HAP-1 (cell line): ENCODE measurements at regions not wholly inside any gene's neighbourhood (a gene's known extent, or its start where the extent isn't known, plus 50 kb on each side); places are given as distances from the start of the nearest gene placed in this dataset.
"Not testable (repeated sequence)": the region's sequence is repeated elsewhere in the genome, so short reads cannot be mapped to it uniquely, and the experiment has no call there.

Source experiments
- DNase-seq, 2 experiments: peaks; one replicate each; pipeline ENCODE4 v3.0.0-alpha.2; 2016 to 2020; ENCODE audit warnings: low spot score in 2 of 2
- H3K27me3 ChIP-seq: fragments of 250-450 bp; sonication (Bioruptor Pico); 2 replicates; pipeline ENCODE4 v1.5.1; 2020; ENCODE audit warnings: low read depth, mild to moderate bottlenecking, moderate library complexity
- H3K36me3 ChIP-seq: fragments of 250-450 bp; sonication (Bioruptor Pico); replicated peaks from 2 replicates; pipeline ENCODE4 v1.5.1; 2020; ENCODE audit warnings: mild to moderate bottlenecking
- H3K4me1 ChIP-seq: fragments of 250-450 bp; sonication (Bioruptor Pico); 2 replicates; pipeline ENCODE4 v1.5.1; 2020; ENCODE audit warnings: mild to moderate bottlenecking
- H3K4me3 ChIP-seq: fragments of 250-450 bp; sonication (Bioruptor Pico); 2 replicates; pipeline ENCODE4 v1.5.1; 2020; ENCODE audit warnings: mild to moderate bottlenecking, moderate library complexity
- H3K9me3 ChIP-seq: fragments of 250-450 bp; sonication (Bioruptor Pico); 2 replicates; pipeline ENCODE4 v1.5.1; 2020; ENCODE audit warnings: mild to moderate bottlenecking, moderate library complexity
- in situ Hi-C: fragments of 300-500 bp; cut with MboI; formaldehyde crosslinking; loops from 3 replicates; pipeline ENCODE4 v1.14.3; 2020; ENCODE audit warnings: low sequenced_read_pairs, inconsistent platforms, mixed read lengths

DNA sequence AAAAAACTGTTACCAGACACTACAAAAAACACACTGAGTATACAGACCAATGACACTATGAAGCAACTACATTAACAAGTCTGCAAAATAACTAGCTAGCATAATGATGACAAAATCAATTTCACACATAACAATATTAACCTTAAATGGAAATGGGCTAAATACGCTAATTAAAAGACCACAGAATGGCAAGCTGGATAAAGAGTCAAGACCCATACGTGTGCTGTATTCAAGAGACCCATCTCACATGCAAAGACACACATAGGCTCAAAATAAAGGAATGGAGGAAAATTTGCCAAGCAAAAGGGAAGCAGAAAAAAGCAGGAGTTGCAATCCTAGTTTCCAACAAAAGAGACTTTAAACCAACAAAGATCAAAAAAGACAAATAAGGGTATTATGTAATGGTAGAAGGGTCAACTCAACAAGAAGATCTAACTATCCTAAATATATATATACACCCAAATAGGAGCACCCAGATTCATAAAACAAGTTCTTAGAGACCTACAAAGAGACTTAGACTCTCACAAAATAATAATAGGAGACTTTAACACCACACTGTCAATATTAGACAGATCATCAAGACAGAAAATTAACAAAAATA lies 158.6 kb downstream of the ALDH8A1 start:
- in situ Hi-C loops, H3K4me1 ChIP-seq, H3K27me3 ChIP-seq, H3K36me3 ChIP-seq, H3K9me3 ChIP-seq, H3K4me3 ChIP-seq, DNase-seq: not testable (repeated sequence)

DNA sequence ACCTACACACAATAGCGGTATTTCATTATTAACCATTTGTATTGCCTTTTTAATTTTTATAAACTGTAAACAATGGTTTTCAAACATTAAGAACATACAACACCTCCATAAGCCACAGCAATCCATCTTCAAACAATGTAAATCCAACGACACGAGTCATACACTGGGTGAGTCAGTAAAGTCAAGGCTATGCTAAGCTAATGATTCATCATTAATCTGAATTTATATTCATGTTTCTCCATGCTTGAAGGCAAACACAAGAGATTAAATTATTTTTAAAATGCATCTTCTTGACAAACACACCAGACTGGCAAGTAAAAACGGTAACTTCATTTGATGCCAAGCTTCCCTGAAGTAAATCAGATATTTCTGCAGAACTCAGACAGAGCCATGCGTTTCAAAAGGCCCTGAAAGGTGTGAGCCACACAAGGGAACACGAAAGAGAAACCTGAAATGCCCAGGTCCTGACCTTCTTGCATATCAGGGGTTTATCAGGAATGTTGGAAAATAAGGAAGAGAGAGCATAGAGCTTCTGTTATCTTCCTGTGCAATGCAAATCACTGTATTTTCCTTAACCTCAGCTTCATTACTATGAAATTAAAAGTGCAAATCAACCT lies 162.5 kb downstream of the ALDH8A1 start:
- H3K4me1 ChIP-seq: no peaks in the 10 kb centered on the region
- H3K27me3 ChIP-seq: no peaks in the 10 kb centered on the region
- no peaks in the 10 kb centered on the region for H3K36me3 ChIP-seq
- no peaks in the 10 kb centered on the region for H3K9me3 ChIP-seq
- in situ Hi-C loops: no loop called here
- no peak for DNase-seq
- H3K4me3 ChIP-seq: no peak overlapping the region

DNA sequence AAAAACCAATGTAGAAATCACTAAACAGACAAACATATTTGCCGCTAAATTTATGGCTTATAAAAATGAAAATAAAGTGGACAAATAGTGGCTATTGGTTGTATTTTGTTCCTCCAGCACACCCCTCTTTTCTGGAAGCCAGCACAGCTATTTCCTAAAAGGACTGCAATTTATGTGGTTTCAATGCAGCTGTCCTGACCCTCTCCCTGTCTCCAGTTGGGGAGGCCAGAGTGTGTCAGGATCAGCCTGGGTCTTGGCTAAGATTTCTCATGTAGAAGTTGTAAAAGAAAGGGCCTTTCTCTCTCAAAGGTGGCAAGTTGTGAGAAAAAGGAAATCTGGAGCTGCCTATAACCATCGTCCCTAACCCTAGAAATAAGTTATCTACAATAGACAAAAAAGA lies 165.6 kb downstream of the ALDH8A1 start:
- in situ Hi-C loops: no loop called here
- no peak for DNase-seq
- no peak overlapping the region for H3K4me3 ChIP-seq
- H3K4me1 ChIP-seq: no peaks in the 10 kb centered on the region
- no peaks in the 10 kb centered on the region for H3K9me3 ChIP-seq
- no peaks in the 10 kb centered on the region for H3K27me3 ChIP-seq
- H3K36me3 ChIP-seq: no peaks in the 10 kb centered on the region

GRCh38 chr6:134778431-134778830 lies 171.5 kb downstream of the ALDH8A1 start:
- peaks cover 18% of the 10 kb centered on the region for H3K4me1 ChIP-seq
- H3K27me3 ChIP-seq: no peaks in the 10 kb centered on the region
- H3K9me3 ChIP-seq: peaks cover 7% of the 10 kb centered on the region; the same call in 1 of the 2 replicates
- in situ Hi-C loops: no loop called here
- no peak overlapping the region for H3K4me3 ChIP-seq
- DNase-seq: no peak
- H3K36me3 ChIP-seq: no peaks in the 10 kb centered on the region

- in situ Hi-C loops: no loop called here
- Histone ChIP-seq H3K4me1 (peaks cover 18% of the 10 kb centered on the region), H3K36me3 (no peaks in the 10 kb centered on the region), H3K9me3 (peaks cover 7% of the 10 kb centered on the region; the same call in 1 of the 2 replicates), H3K27me3 (no peaks in the 10 kb centered on the region), H3K4me3 (no peak overlapping the region)
- DNase-seq: peak in 1 of 2 experiments; percentile 92
Observed at GRCh38 chr6:134774201-134774638, 175.7 kb downstream of the ALDH8A1 start.

- in situ Hi-C loops: no loop called here
- Histone ChIP-seq H3K36me3 (no peaks in the 10 kb centered on the region), H3K9me3 (peaks cover 7% of the 10 kb centered on the region; the same call in 1 of the 2 replicates), H3K4me1 (peaks cover 18% of the 10 kb centered on the region), H3K4me3 (no peak overlapping the region), H3K27me3 (no peaks in the 10 kb centered on the region)
- no peak for DNase-seq
Observed at GRCh38 chr6:134772671-134773360, 177.1 kb downstream of the ALDH8A1 start.

DNA sequence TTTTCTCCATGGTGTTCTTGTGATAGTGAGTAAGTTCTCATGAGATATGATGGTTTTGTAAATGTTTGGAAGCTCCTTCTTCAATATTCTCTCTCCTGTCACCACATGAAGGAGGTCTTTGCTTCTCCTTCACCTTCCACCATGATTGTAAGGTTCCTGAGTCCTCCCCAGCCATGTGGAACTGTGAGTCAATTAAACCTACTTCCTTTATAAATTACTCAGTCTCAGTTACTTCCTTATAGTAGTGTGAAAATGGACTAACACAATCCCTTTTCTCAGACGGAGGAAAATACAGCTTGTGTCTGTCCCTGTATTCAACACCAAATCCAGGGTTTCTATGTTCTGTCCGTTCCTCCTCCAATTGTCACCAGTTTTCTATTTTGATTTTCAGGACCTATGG lies 181.0 kb downstream of the ALDH8A1 start:
- Histone ChIP-seq H3K27me3 (no peaks in the 10 kb centered on the region), H3K36me3 (no peaks in the 10 kb centered on the region), H3K4me3 (no peak overlapping the region), H3K9me3 (no peaks in the 10 kb centered on the region), H3K4me1 (peaks cover 8% of the 10 kb centered on the region)
- in situ Hi-C loops: no loop called here
- no peak for DNase-seq

DNA sequence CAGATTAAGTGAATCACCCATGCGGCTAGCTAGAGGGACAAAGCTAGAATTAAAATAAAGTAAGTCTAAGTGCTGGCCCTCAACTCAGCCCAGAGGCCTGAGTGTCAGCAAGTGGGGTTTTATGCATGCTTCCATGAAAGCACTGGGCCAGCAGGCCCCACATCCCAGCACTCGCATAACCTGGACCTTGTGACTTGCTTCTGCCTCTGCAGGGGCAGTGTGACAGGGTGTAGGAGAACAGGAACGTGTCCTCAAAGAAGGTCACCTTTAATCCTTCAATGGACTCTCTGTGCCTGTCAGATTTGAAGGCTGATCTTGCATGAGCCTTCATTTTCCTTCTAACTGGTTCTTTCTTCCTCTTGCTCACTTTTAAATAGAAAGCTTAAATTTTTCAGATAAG lies 183.4 kb downstream of the ALDH8A1 start:
- peaks cover 3% of the 10 kb centered on the region; the same call in 1 of the 2 replicates for H3K4me1 ChIP-seq
- in situ Hi-C loops: no loop called here
- no peak for DNase-seq
- H3K4me3 ChIP-seq: no peak overlapping the region
- H3K9me3 ChIP-seq: no peaks in the 10 kb centered on the region
- H3K27me3 ChIP-seq: no peaks in the 10 kb centered on the region
- H3K36me3 ChIP-seq: no peaks in the 10 kb centered on the region

DNA sequence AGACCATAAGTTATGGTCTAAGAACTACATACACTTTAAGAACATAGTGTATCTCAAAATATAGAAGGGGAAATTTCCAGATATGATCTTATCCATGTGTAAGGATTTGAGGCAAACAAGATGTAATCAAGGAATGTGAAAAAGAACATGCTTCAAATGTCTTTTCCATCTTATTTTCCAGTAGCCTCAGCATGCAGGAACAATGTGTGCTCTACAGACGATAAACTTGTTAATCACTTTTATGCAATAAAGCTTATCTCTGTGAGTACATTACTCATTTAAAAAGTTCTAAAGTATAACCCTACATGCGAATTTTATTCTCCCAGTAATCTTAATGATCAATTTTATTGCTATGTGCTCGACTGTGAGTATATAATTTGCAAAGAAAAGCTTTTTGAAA lies 185.2 kb downstream of the ALDH8A1 start:
- H3K27me3 ChIP-seq: no peaks in the 10 kb centered on the region
- in situ Hi-C loops: no loop called here
- no peak overlapping the region for H3K4me3 ChIP-seq
- H3K9me3 ChIP-seq: no peaks in the 10 kb centered on the region
- peaks cover 5% of the 10 kb centered on the region for H3K4me1 ChIP-seq
- no peaks in the 10 kb centered on the region for H3K36me3 ChIP-seq
- DNase-seq: no peak

DNA sequence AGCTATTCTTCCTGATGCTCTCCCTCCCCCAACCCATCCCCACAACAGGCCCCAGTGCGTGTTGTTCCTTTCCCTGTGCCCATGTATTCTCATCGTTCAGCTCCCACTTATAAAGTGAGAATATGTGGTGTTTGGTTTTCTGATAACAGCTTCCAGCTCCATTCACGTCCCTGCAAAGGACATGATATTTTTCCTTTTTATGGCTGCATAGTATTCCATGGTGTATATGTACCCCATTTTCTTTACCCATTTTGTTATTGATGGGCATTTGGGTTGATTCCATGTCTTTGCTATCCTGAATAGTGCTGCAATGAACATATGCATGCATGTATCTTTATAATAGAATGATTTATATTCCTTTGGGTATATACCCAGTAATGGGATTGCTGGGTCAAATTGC lies 186.3 kb downstream of the ALDH8A1 start:
- H3K4me1 ChIP-seq, H3K27me3 ChIP-seq, H3K9me3 ChIP-seq, DNase-seq, in situ Hi-C loops, H3K4me3 ChIP-seq, H3K36me3 ChIP-seq: not testable (repeated sequence)

- Histone ChIP-seq H3K36me3 (no peaks in the 10 kb centered on the region), H3K27me3 (no peaks in the 10 kb centered on the region), H3K4me1 (peaks cover 2% of the 10 kb centered on the region; the same call in 1 of the 2 replicates), H3K9me3 (no peaks in the 10 kb centered on the region), H3K4me3 (no peak overlapping the region)
- in situ Hi-C loops: no loop called here
- no peak for DNase-seq
Observed at GRCh38 chr6:134758621-134759020, 191.3 kb downstream of the ALDH8A1 start.

DNA sequence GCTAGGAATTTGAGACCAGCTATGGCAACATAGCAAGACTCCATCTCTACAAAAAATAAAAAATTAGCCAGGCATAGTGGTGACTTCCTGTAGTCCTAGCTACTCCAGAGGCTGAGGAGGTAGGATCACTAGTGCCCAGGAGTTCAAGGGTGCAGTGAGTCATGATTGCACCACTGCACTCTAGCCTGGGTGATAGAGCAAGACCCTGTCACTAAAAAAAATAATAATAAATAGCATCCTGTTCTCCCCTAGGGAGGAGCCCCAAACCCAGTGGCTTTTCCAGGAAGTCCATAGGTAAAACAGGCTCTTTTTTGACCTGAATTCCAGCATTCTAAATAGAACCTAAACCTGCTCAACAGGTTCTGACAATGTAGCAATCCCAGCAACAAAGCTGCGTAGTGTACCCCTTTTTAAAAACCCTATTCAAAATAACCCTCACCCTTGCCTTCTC lies 192.0 kb downstream of the ALDH8A1 start:
- no peak overlapping the region for H3K4me3 ChIP-seq
- in situ Hi-C loops: no loop called here
- H3K9me3 ChIP-seq: no peaks in the 10 kb centered on the region
- DNase-seq: no peak
- H3K4me1 ChIP-seq: peaks cover 2% of the 10 kb centered on the region; the same call in 1 of the 2 replicates
- no peaks in the 10 kb centered on the region for H3K27me3 ChIP-seq
- H3K36me3 ChIP-seq: no peaks in the 10 kb centered on the region

DNA sequence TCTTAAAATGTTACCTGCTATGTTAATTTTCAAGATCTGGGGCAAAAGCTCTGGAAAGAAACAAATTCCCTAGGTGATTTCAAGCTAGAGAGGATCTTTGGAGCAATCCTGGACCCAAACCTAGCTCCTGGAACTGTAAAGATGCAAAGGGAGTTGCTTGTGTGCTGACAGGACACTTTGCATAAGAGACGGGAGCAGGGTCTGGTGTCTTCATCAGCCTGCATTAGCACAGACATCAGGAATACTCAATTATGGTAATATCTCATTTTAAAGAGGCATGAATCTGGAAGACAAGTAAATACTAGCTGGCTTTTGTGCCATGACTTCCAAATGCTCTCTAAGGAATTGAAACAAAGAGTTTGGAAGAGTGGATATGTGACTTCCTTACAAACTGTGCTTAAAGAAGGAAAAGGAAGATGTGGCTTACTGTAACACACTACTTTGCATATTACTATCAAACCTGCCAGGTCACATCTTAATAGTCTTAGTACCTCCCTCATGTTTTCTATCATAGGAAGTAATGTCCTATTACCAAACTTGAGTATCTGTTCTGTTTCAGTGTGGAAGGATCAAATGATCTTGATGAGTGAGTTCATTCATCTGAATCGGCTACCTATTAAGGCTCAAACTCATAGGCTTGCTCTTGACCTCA lies 193.4 kb downstream of the ALDH8A1 start:
- in situ Hi-C loops: no loop called here
- H3K4me1 ChIP-seq: peaks cover 2% of the 10 kb centered on the region; the same call in 1 of the 2 replicates
- H3K4me3 ChIP-seq: no peak overlapping the region
- no peaks in the 10 kb centered on the region for H3K9me3 ChIP-seq
- DNase-seq: no peak
- H3K27me3 ChIP-seq: no peaks in the 10 kb centered on the region
- no peaks in the 10 kb centered on the region for H3K36me3 ChIP-seq
